Endothelial cell of umbilical vein (primary cell): ENCODE measurements at regions not wholly inside any gene's neighbourhood (a gene's known extent, or its start where the extent isn't known, plus 50 kb on each side); places are given as distances from the start of the nearest gene placed in this dataset.

Experiments
- BruUV-seq: library from RNA; stranded (reverse); fragments of 400-500 nt; replicated peaks from 2 replicates; lab custom pipeline; 2021; lab: Mats Ljungman, UMichigan
- CTCF ChIA-PET: fragments of 300-600, 350-600 bp; sonication (Branson Sonifier 250); formaldehyde crosslinking; loops from one replicate; lab custom pipeline; 2021; ENCODE audit warnings: antibody characterized with exemption, inconsistent platforms; lab: Charles Lee
- POLR2A ChIA-PET: fragments of 300-600, 350-600 bp; sonication (Branson Sonifier 250); formaldehyde crosslinking; loops from one replicate; lab custom pipeline; 2021; ENCODE audit warnings: antibody characterized with exemption, inconsistent platforms; lab: Charles Lee
- DNase-seq: peaks from one replicate; pipeline ENCODE4 v3.0.0-alpha.2; 2011; ENCODE audit warnings: low read depth, low spot score
- FAIRE-seq: peaks from 2 replicates; lab custom pipeline; 2011; peaks lifted over from hg19 to GRCh38; lab: Jason Lieb, UNC
- H2AFZ ChIP-seq: 2 replicates; pipeline ENCODE4 v1.6.0; 2012; ENCODE audit warnings: low read depth, low read length, control low read depth, inconsistent platforms
- H3K27ac ChIP-seq: 2 replicates; pipeline ENCODE4 v1.5.1; 2011; ENCODE audit warnings: low read depth, mild to moderate bottlenecking, control low read depth, low read length, moderate library complexity; ENCODE audit not compliant: insufficient read depth
- H3K27me3 ChIP-seq, 2 experiments: 2 replicates each; pipeline versions ENCODE4 v1.6.0 to v1.6.1; 2011; ENCODE audit warnings: low read length in 2 of 2, mixed read lengths in 1 of 2; ENCODE audit not compliant: control insufficient read depth in 2 of 2, insufficient read depth in 2 of 2
- H3K36me3 ChIP-seq, 2 experiments: 2 replicates in 1 of 2; 3 replicates in 1 of 2; pipeline ENCODE4 v1.5.1; 2011; ENCODE audit warnings: low read length in 2 of 2, mild to moderate bottlenecking in 1 of 2, moderate library complexity in 1 of 2; ENCODE audit not compliant: control insufficient read depth in 2 of 2, insufficient read depth in 2 of 2; ENCODE audit errors: extremely low read depth in 1 of 2
- H3K4me1 ChIP-seq: 3 replicates; pipeline ENCODE4 v1.5.1; 2011; ENCODE audit warnings: mild to moderate bottlenecking, low read length; ENCODE audit not compliant: control insufficient read depth, insufficient read depth; ENCODE audit errors: extremely low read depth
- H3K4me2 ChIP-seq: 2 replicates; pipeline ENCODE4 v1.6.1; 2011; ENCODE audit warnings: low read length, control low read depth, mixed read lengths; ENCODE audit not compliant: insufficient read depth
- H3K4me3 ChIP-seq, 3 experiments: fragments of 200-600 bp in 1 of 3; sonication (generic), shearing (Covaris generic) in 1 of 3; replicated peaks in 1 of 3; 2 replicates each; pipeline ENCODE4 v1.5.1; 2011 to 2016; ENCODE audit warnings: control low read depth in 3 of 3, low read length in 3 of 3, mild to moderate bottlenecking in 2 of 3, inconsistent platforms in 1 of 3, low read depth in 1 of 3, moderate library complexity in 1 of 3; ENCODE audit not compliant: insufficient read depth in 1 of 3
- H3K79me2 ChIP-seq: 2 replicates; pipeline ENCODE4 v1.6.0; 2012; ENCODE audit warnings: low read length, inconsistent platforms; ENCODE audit not compliant: control insufficient read depth, insufficient read depth
- H3K9ac ChIP-seq: replicated peaks from 2 replicates; pipeline ENCODE3; 2011; ENCODE audit warnings: low read length, control low read depth; ENCODE audit not compliant: insufficient read depth; ENCODE audit errors: extremely low read depth
- H3K9me1 ChIP-seq: replicated peaks from 3 replicates; pipeline ENCODE4 v1.6.0; 2011; ENCODE audit warnings: mild to moderate bottlenecking, low read length; ENCODE audit not compliant: control insufficient read depth, insufficient read depth; ENCODE audit errors: extremely low read depth
- H3K9me3 ChIP-seq: replicated peaks from 2 replicates; pipeline ENCODE4 v1.5.1; 2012; ENCODE audit warnings: low read length, inconsistent platforms; ENCODE audit not compliant: control insufficient read depth, insufficient read depth
- H4K20me1 ChIP-seq: replicated peaks from 2 replicates; pipeline ENCODE3; 2011; ENCODE audit warnings: mild to moderate bottlenecking, low read length; ENCODE audit not compliant: control insufficient read depth, insufficient read depth; ENCODE audit errors: extremely low read depth
- EZH2 ChIP-seq: IDR thresholded peaks from 2 replicates; pipeline ENCODE4 v1.6.1; 2012; ENCODE audit warnings: borderline replicate concordance, low read depth, mild to moderate bottlenecking, moderate library complexity, low read length, inconsistent platforms; ENCODE audit not compliant: severe bottlenecking
- FOS ChIP-seq: IDR thresholded peaks from 2 replicates; pipeline ENCODE4 v1.6.1; 2011; ENCODE audit warnings: mild to moderate bottlenecking, low read length, moderate library complexity, borderline replicate concordance; ENCODE audit not compliant: insufficient read depth
- GATA2 ChIP-seq: IDR thresholded peaks from 2 replicates; pipeline ENCODE4 v1.7.0; 2011; ENCODE audit warnings: low read depth, mild to moderate bottlenecking, moderate library complexity, mixed read lengths, low read length; ENCODE audit not compliant: insufficient read length, insufficient read depth
- JUN ChIP-seq: IDR thresholded peaks from 2 replicates; pipeline ENCODE4 v1.6.1; 2011; ENCODE audit warnings: borderline replicate concordance, low read depth; ENCODE audit not compliant: insufficient read length, insufficient read depth
- MYC ChIP-seq: IDR thresholded peaks from one replicate; pipeline ENCODE4 v1.6.1; 2011; ENCODE audit warnings: mild to moderate bottlenecking, low read depth, low read length
- POLR2A ChIP-seq: IDR thresholded peaks from 2 replicates; pipeline ENCODE4 v1.6.1; 2012; ENCODE audit warnings: low read depth, mild to moderate bottlenecking, control low read depth, low read length
- POLR2AphosphoS5 ChIP-seq: IDR thresholded peaks from 2 replicates; pipeline ENCODE4 v1.6.1; 2012; ENCODE audit warnings: low read depth, mild to moderate bottlenecking, control low read depth, low read length, moderate library complexity; ENCODE audit not compliant: insufficient read depth
- dilution Hi-C: fragments of 300-500 bp; cut with MboI; formaldehyde crosslinking; loops from one replicate; pipeline ENCODE4 v1.15.0; 2019; ENCODE audit warnings: low sequenced_read_pairs; ENCODE audit not compliant: extremely low pct_ligation_motif_present
- intact Hi-C: fragments of 100-400 bp; cut with micrococcal nuclease; formaldehyde crosslinking; loops from one replicate; pipeline ENCODE4 v1.10.0; 2022
- TF ChIP-seq, protein P1 (sequence below): IDR thresholded peaks from 2 replicates; pipeline ENCODE4 v1.6.1; 2011; ENCODE audit not compliant: insufficient read depth, insufficient read length
- TF ChIP-seq, protein P2 (sequence below), 2 donors: IDR thresholded peaks; 1 replicate in 1 of 2; 2 replicates in 1 of 2; pipeline ENCODE4 v1.5.1; 2011; ENCODE audit warnings: low read length in 2 of 2, mild to moderate bottlenecking in 2 of 2, moderate library complexity in 2 of 2, control low read depth in 1 of 2, inconsistent platforms in 1 of 2, low read depth in 1 of 2; ENCODE audit not compliant: insufficient read depth in 1 of 2; ENCODE audit errors: extremely low read depth in 1 of 2

DNA sequence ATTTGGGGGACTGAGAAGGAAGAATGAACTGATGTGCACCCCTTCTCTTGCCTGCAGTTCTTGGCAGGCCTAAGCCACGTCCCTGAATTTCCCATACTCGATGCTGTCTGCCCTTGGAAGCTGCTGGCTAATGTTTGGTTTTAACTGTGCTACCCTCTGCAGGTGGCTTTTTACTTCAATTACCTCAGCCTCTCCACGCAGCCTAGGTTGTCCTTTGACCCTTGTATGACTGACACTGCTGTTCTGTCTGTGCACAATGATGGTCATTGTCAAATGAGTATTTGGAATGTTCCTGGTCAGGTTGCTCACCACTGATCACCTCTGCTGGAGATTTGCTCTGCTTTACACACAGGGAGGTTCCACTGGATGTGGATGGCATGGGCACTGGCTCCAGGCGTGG lies 137.1 kb downstream of the ZNF518B start:
- intact Hi-C loops: no loop called here
- no peaks in the 10 kb centered on the region for H3K79me2 ChIP-seq
- H3K4me3 ChIP-seq: no peak overlapping the region
- no peak overlapping the region for H3K9ac ChIP-seq
- DNase-seq: no peak
- no TSS peak for BruUV-seq
- H3K4me2 ChIP-seq: no peak overlapping the region
- TF ChIP-seq, protein P1, sequence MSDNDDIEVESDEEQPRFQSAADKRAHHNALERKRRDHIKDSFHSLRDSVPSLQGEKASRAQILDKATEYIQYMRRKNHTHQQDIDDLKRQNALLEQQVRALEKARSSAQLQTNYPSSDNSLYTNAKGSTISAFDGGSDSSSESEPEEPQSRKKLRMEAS: no peak
- TF ChIP-seq FOS (no peak), JUN (no peak), POLR2AphosphoS5 (no peak), POLR2A (no peak), MYC (no peak), EZH2 (no peak), GATA2 (no peak)
- TF ChIP-seq, protein P2, sequence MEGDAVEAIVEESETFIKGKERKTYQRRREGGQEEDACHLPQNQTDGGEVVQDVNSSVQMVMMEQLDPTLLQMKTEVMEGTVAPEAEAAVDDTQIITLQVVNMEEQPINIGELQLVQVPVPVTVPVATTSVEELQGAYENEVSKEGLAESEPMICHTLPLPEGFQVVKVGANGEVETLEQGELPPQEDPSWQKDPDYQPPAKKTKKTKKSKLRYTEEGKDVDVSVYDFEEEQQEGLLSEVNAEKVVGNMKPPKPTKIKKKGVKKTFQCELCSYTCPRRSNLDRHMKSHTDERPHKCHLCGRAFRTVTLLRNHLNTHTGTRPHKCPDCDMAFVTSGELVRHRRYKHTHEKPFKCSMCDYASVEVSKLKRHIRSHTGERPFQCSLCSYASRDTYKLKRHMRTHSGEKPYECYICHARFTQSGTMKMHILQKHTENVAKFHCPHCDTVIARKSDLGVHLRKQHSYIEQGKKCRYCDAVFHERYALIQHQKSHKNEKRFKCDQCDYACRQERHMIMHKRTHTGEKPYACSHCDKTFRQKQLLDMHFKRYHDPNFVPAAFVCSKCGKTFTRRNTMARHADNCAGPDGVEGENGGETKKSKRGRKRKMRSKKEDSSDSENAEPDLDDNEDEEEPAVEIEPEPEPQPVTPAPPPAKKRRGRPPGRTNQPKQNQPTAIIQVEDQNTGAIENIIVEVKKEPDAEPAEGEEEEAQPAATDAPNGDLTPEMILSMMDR (IDR thresholded peaks at IDR 0.05; ENCODE audit: extremely low read depth in 1 of 2, insufficient read depth in 1 of 2, low read depth in 1 of 2, low read length in 2 of 2): no peak
- dilution Hi-C loops: no loop called here
- H3K27ac ChIP-seq: no peak overlapping the region
- H3K9me3 ChIP-seq: no peaks in the 10 kb centered on the region
- no peaks in the 10 kb centered on the region for H4K20me1 ChIP-seq
- ChIA-PET POLR2A (no interaction called here), CTCF (no interaction called here)
- H3K36me3 ChIP-seq: no peaks in the 10 kb centered on the region
- H3K9me1 ChIP-seq: no peaks in the 10 kb centered on the region
- no peaks in the 10 kb centered on the region for H3K27me3 ChIP-seq
- no peak for FAIRE-seq
- H3K4me1 ChIP-seq: no peaks in the 10 kb centered on the region
- H2AFZ ChIP-seq: no peak overlapping the region
